ENCODE measurements at regions not wholly inside any gene's neighbourhood (a gene's known extent, or its start where the extent isn't known, plus 50 kb on each side); places are given as distances from the start of the nearest gene placed in this dataset.

GRCh38 chr11:134853992-134854991, 442.2 kb upstream of the B3GAT1 start:
- no peak overlapping the region for H3K4me2 ChIP-seq (ENCODE audit: insufficient read depth, low read length)
- WGBS (ENCODE audit: insufficient coverage, low coverage, missing lambda C conversion rate), result 0% methylated on average over 12 of the region's 12 CpGs
- H3K9me1 ChIP-seq (ENCODE audit: control insufficient read depth, insufficient read depth, low read length), result no peaks in the 10 kb centered on the region
- no peaks in the 10 kb centered on the region for H3K9me3 ChIP-seq (replicated peaks; ENCODE audit: control insufficient read depth, insufficient read depth, low read depth, low read length)
- H3K27ac ChIP-seq (ENCODE audit: extremely low read depth, low read depth, low read length), result no peak overlapping the region
- CTCF ChIA-PET (ENCODE audit: low intra/inter-chr PET ratio), result no interaction called here
- H3K4me3 ChIP-seq, result no peak overlapping the region
- no peaks in the 10 kb centered on the region for H3K79me2 ChIP-seq (ENCODE audit: control insufficient read depth, insufficient read depth, low read length)
- no peak overlapping the region for H2AFZ ChIP-seq (ENCODE audit: low read depth, low read length)
- DNase-seq (ENCODE audit: extremely low read depth in 1 of 4, low spot score in 3 of 4) (no peak), FAIRE-seq (no peak), ATAC-seq (no peak)
- peaks cover 9 to 40% of the 10 kb centered on the region in 2 experiments for H3K27me3 ChIP-seq (ENCODE audit: control insufficient read depth in 2 of 2, insufficient read depth in 2 of 2, low read length in 2 of 2)
- intact Hi-C loops (cut with micrococcal nuclease) (no loop called here), in situ Hi-C loops (cut with MboI) (no loop called here)
- no TSS peak for BruUV-seq (replicated peaks)
- H3K36me3 ChIP-seq (ENCODE audit: control insufficient read depth, insufficient read depth, low read length), result no peaks in the 10 kb centered on the region
- no peaks in the 10 kb centered on the region; the same call in 1 of the 2 replicates for H4K20me1 ChIP-seq (replicated peaks; ENCODE audit: control insufficient read depth, insufficient read depth, low read length)
- no peak overlapping the region for H3K9ac ChIP-seq (ENCODE audit: insufficient read depth in 1 of 2, low read depth in 2 of 2, low read length in 2 of 2)
- TF ChIP-seq ZNF717 (CRISPR knock-in tag; IDR thresholded peaks at IDR 0.05) (no peak), HMGN3 (IDR thresholded peaks at IDR 0.05; ENCODE audit: borderline replicate concordance, extremely low read depth, insufficient read length, low read depth, low read length) (no peak), ARNT (IDR thresholded peaks at IDR 0.05) (no peak), ZNF140 (CRISPR knock-in tag; IDR thresholded peaks at IDR 0.05) (no peak), BDP1 (IDR thresholded peaks at IDR 0.05; ENCODE audit: insufficient read depth, insufficient read length) (no peak), ZNF609 (CRISPR knock-in tag; IDR thresholded peaks at IDR 0.05; ENCODE audit: borderline replicate concordance) (no peak), TSC22D4 (tag; IDR thresholded peaks at IDR 0.05) (no peak), HLTF (IDR thresholded peaks at IDR 0.05) (no peak), ZBTB2 (IDR thresholded peaks at IDR 0.05) (no peak), SAP30 (IDR thresholded peaks at IDR 0.05; ENCODE audit: borderline replicate concordance, insufficient read depth, low read depth, low read length, poor library complexity, severe bottlenecking) (no peak), KLF1 (tag; IDR thresholded peaks at IDR 0.05) (no peak), USF1 (CRISPR knock-in tag; IDR thresholded peaks at IDR 0.05) (no peak), ZNF77 (CRISPR knock-in tag; IDR thresholded peaks at IDR 0.05) (no peak), SRSF9 (IDR thresholded peaks at IDR 0.05; ENCODE audit: borderline replicate concordance, low read depth, low read length) (no peak), RHOXF2B (CRISPR knock-in tag; conservative IDR thresholded peaks at IDR 0.05) (no peak)
- POLR2A ChIA-PET, result interaction anchor here (0.6 kb wide), 1 partner anchor 87 kb away, joined by 3 read pairs; no protein-coding TSS in a partner anchor
- no peaks in the 10 kb centered on the region for H3K4me1 ChIP-seq (replicated peaks in 1 of 2; ENCODE audit: control insufficient read depth in 2 of 2, insufficient read depth in 2 of 2, low read length in 2 of 2)
